ENCODE measurements at regions not wholly inside any gene's neighbourhood (a gene's known extent, or its start where the extent isn't known, plus 50 kb on each side); places are given as distances from the start of the nearest gene placed in this dataset.

- H3K18ac ChIP-seq (ENCODE audit: low read length): no peak overlapping the region
- WGBS (ENCODE audit: extremely low coverage, insufficient coverage, low lambda C conversion rate): no CpG with 5 or more reads among the region's 2 CpGs
- no peak overlapping the region for H3K27ac ChIP-seq (ENCODE audit: low read depth, low read length)
Measured at GRCh38 chr4:179195887-179196286, 1753.7 kb upstream of the AGA start.

GRCh38 chr4:179196511-179196910, 1754.3 kb upstream of the AGA start:
- Histone ChIP-seq H3K18ac (ENCODE audit: low read length) (no peak overlapping the region), H2AK5ac (ENCODE audit: low read length) (no peak overlapping the region), H2BK120ac (ENCODE audit: low read depth, low read length) (no peak overlapping the region), H3K56ac (ENCODE audit: low read length) (no peak overlapping the region), H3K79me1 (ENCODE audit: low read length) (no peaks in the 10 kb centered on the region), H3K79me2 (ENCODE audit: control insufficient read depth, insufficient read depth, low read length) (no peaks in the 10 kb centered on the region), H3K4me2 (ENCODE audit: low read length) (no peak overlapping the region), H3K23ac (ENCODE audit: low read length) (no peak overlapping the region), H3K9ac (ENCODE audit: low read length) (no peak overlapping the region), H3K4me1 (ENCODE audit: control insufficient read depth, low read depth, low read length) (no peaks in the 10 kb centered on the region), H2BK5ac (ENCODE audit: low read length) (no peak overlapping the region), H2BK15ac (replicated peaks; ENCODE audit: low read depth) (no peak overlapping the region), H3K27me3 (ENCODE audit: insufficient read depth, low read length, poor library complexity) (no peaks in the 10 kb centered on the region), H3K4me3 (ENCODE audit: low read length) (no peak overlapping the region), H3K4ac (ENCODE audit: low read depth, low read length) (no peak overlapping the region), H3K27ac (ENCODE audit: low read depth, low read length) (no peak overlapping the region), H4K8ac (ENCODE audit: low read depth, low read length) (no peak overlapping the region), H3K36me3 (ENCODE audit: control insufficient read depth, insufficient read depth, low read length) (no peaks in the 10 kb centered on the region), H4K5ac (ENCODE audit: low read length) (no peak overlapping the region)
- no CpG with 5 or more reads among the region's 4 CpGs for WGBS (ENCODE audit: extremely low coverage, insufficient coverage, low lambda C conversion rate)
- peak; percentile 70 for DNase-seq

More at GRCh38 chr4:179195887-179196286, 1753.7 kb upstream of the AGA start:
- Histone ChIP-seq H4K8ac (ENCODE audit: low read depth, low read length) (no peak overlapping the region), H3K4me2 (ENCODE audit: low read length) (no peak overlapping the region), H3K4ac (ENCODE audit: low read depth, low read length) (no peak overlapping the region), H2AK5ac (ENCODE audit: low read length) (no peak overlapping the region), H3K4me1 (ENCODE audit: control insufficient read depth, low read depth, low read length) (no peaks in the 10 kb centered on the region), H3K56ac (ENCODE audit: low read length) (no peak overlapping the region), H4K5ac (ENCODE audit: low read length) (no peak overlapping the region), H3K23ac (ENCODE audit: low read length) (no peak overlapping the region), H2BK5ac (ENCODE audit: low read length) (no peak overlapping the region), H3K27me3 (ENCODE audit: insufficient read depth, low read length, poor library complexity) (no peaks in the 10 kb centered on the region), H2BK15ac (replicated peaks; ENCODE audit: low read depth) (no peak overlapping the region), H2BK120ac (ENCODE audit: low read depth, low read length) (no peak overlapping the region), H3K9ac (ENCODE audit: low read length) (no peak overlapping the region), H3K4me3 (ENCODE audit: low read length) (no peak overlapping the region), H3K79me1 (ENCODE audit: low read length) (no peaks in the 10 kb centered on the region), H3K36me3 (ENCODE audit: control insufficient read depth, insufficient read depth, low read length) (no peaks in the 10 kb centered on the region), H3K79me2 (ENCODE audit: control insufficient read depth, insufficient read depth, low read length) (no peaks in the 10 kb centered on the region)
- DNase-seq: no peak

GRCh38 chr4:179200681-179201080, 1758.4 kb upstream of the AGA start:
- Histone ChIP-seq H3K79me1 (ENCODE audit: low read length) (no peaks in the 10 kb centered on the region), H4K8ac (ENCODE audit: low read depth, low read length) (no peak overlapping the region), H4K5ac (ENCODE audit: low read length) (no peak overlapping the region), H3K27me3 (ENCODE audit: insufficient read depth, low read length, poor library complexity) (no peaks in the 10 kb centered on the region), H3K27ac (ENCODE audit: low read depth, low read length) (no peak overlapping the region), H3K79me2 (ENCODE audit: control insufficient read depth, insufficient read depth, low read length) (no peaks in the 10 kb centered on the region), H3K9ac (ENCODE audit: low read length) (no peak overlapping the region), H3K23ac (ENCODE audit: low read length) (no peak overlapping the region), H3K36me3 (ENCODE audit: control insufficient read depth, insufficient read depth, low read length) (no peaks in the 10 kb centered on the region), H3K4ac (ENCODE audit: low read depth, low read length) (no peak overlapping the region), H3K4me2 (ENCODE audit: low read length) (no peak overlapping the region), H2BK15ac (replicated peaks; ENCODE audit: low read depth) (no peak overlapping the region), H3K56ac (ENCODE audit: low read length) (no peak overlapping the region), H3K18ac (ENCODE audit: low read length) (peak overlapping the region; percentile 80), H2BK120ac (ENCODE audit: low read depth, low read length) (no peak overlapping the region), H3K4me1 (ENCODE audit: control insufficient read depth, low read depth, low read length) (no peaks in the 10 kb centered on the region), H2BK5ac (ENCODE audit: low read length) (no peak overlapping the region), H3K4me3 (ENCODE audit: low read length) (no peak overlapping the region), H2AK5ac (ENCODE audit: low read length) (no peak overlapping the region)
- DNase-seq: no peak
- WGBS (ENCODE audit: extremely low coverage, insufficient coverage, low lambda C conversion rate): no CpG with 5 or more reads among the region's 7 CpGs

- no peak for DNase-seq
- WGBS (ENCODE audit: extremely low coverage, insufficient coverage, low lambda C conversion rate): no CpG with 5 or more reads among the region's 5 CpGs
Measured at GRCh38 chr4:179225594-179225993, 1783.4 kb upstream of the AGA start.

DNA sequence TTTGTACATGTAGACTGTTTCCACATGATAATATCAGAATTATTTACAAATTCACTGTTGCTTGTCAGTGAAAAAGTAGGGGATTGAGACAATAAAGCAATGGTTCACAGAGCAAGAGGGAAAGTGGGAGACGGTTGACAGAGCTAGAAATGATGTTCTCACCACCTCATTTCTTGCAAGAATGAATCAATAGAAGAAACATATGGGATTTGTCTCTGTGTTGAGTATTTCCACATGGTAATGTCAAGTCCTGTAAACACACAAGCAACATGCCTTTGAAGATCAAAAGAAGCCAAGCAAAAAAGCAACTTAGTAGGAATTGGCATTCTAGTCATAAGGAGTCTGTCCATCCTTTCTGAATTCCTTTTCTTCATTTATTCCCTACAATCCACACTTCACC, 1806.6 kb upstream of the AGA start:
- Histone ChIP-seq H2BK120ac (ENCODE audit: low read depth, low read length) (no peak overlapping the region), H4K8ac (ENCODE audit: low read depth, low read length) (no peak overlapping the region), H3K4ac (ENCODE audit: low read depth, low read length) (no peak overlapping the region), H3K23ac (ENCODE audit: low read length) (no peak overlapping the region), H3K18ac (ENCODE audit: low read length) (no peak overlapping the region), H2BK5ac (ENCODE audit: low read length) (no peak overlapping the region), H3K79me1 (ENCODE audit: low read length) (no peaks in the 10 kb centered on the region), H3K36me3 (ENCODE audit: control insufficient read depth, insufficient read depth, low read length) (no peaks in the 10 kb centered on the region), H3K9ac (ENCODE audit: low read length) (no peak overlapping the region), H3K27me3 (ENCODE audit: insufficient read depth, low read length, poor library complexity) (no peaks in the 10 kb centered on the region), H3K4me2 (ENCODE audit: low read length) (no peak overlapping the region), H4K5ac (ENCODE audit: low read length) (no peak overlapping the region), H3K4me1 (ENCODE audit: control insufficient read depth, low read depth, low read length) (no peaks in the 10 kb centered on the region), H3K79me2 (ENCODE audit: control insufficient read depth, insufficient read depth, low read length) (no peaks in the 10 kb centered on the region), H3K27ac (ENCODE audit: low read depth, low read length) (no peak overlapping the region), H2AK5ac (ENCODE audit: low read length) (no peak overlapping the region), H3K56ac (ENCODE audit: low read length) (no peak overlapping the region), H3K4me3 (ENCODE audit: low read length) (no peak overlapping the region), H2BK15ac (replicated peaks; ENCODE audit: low read depth) (no peak overlapping the region)
- WGBS (ENCODE audit: extremely low coverage, insufficient coverage, low lambda C conversion rate): no CpG with 5 or more reads among the region's 1 CpG
- DNase-seq: no peak

More at GRCh38 chr4:179225594-179225993, 1783.4 kb upstream of the AGA start:
- no peak overlapping the region for H2BK5ac ChIP-seq (ENCODE audit: low read length)
- H3K23ac ChIP-seq (ENCODE audit: low read length): no peak overlapping the region
- no peak overlapping the region for H2BK120ac ChIP-seq (ENCODE audit: low read depth, low read length)
- H2BK15ac ChIP-seq (replicated peaks; ENCODE audit: low read depth): no peak overlapping the region
- no peaks in the 10 kb centered on the region for H3K4me1 ChIP-seq (ENCODE audit: control insufficient read depth, low read depth, low read length)
- no peak overlapping the region for H3K18ac ChIP-seq (ENCODE audit: low read length)
- H4K8ac ChIP-seq (ENCODE audit: low read depth, low read length): no peak overlapping the region
- no peak overlapping the region for H3K9ac ChIP-seq (ENCODE audit: low read length)
- no peak overlapping the region for H2AK5ac ChIP-seq (ENCODE audit: low read length)
- H3K79me2 ChIP-seq (ENCODE audit: control insufficient read depth, insufficient read depth, low read length): no peaks in the 10 kb centered on the region
- H3K4me3 ChIP-seq (ENCODE audit: low read length): no peak overlapping the region
- no peak overlapping the region for H3K4ac ChIP-seq (ENCODE audit: low read depth, low read length)
- H3K79me1 ChIP-seq (ENCODE audit: low read length): no peaks in the 10 kb centered on the region
- no peak overlapping the region for H3K4me2 ChIP-seq (ENCODE audit: low read length)
- no peak overlapping the region for H4K5ac ChIP-seq (ENCODE audit: low read length)
- no peaks in the 10 kb centered on the region for H3K27me3 ChIP-seq (ENCODE audit: insufficient read depth, low read length, poor library complexity)
- no peak overlapping the region for H3K27ac ChIP-seq (ENCODE audit: low read depth, low read length)
- H3K36me3 ChIP-seq (ENCODE audit: control insufficient read depth, insufficient read depth, low read length): no peaks in the 10 kb centered on the region
- no peak overlapping the region for H3K56ac ChIP-seq (ENCODE audit: low read length)

DNA sequence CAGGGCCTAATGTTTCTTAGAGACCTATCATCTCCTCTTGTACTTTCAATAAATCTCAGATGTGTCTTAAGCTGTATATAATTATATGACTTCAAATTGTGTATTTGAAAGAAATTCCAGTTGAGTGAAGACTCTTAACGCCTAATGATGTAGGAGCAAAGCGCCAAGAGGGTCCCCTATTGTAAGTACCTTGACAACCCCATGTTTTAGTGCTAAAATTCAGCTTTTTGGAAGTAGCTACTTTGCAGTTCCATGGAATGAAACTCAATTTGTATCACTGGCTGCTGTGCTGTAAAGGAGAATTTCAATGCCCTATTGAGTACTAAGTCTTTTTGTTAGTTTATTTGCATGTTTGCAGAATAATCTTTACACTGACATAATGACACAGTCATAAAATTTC, 1826.6 kb upstream of the AGA start:
- Histone ChIP-seq H3K9ac (ENCODE audit: low read length) (no peak overlapping the region), H3K18ac (ENCODE audit: low read length) (no peak overlapping the region), H3K79me2 (ENCODE audit: control insufficient read depth, insufficient read depth, low read length) (no peaks in the 10 kb centered on the region), H3K79me1 (ENCODE audit: low read length) (no peaks in the 10 kb centered on the region), H4K8ac (ENCODE audit: low read depth, low read length) (no peak overlapping the region), H3K4me3 (ENCODE audit: low read length) (no peak overlapping the region), H2AK5ac (ENCODE audit: low read length) (no peak overlapping the region), H3K36me3 (ENCODE audit: control insufficient read depth, insufficient read depth, low read length) (no peaks in the 10 kb centered on the region), H3K56ac (ENCODE audit: low read length) (no peak overlapping the region), H2BK15ac (replicated peaks; ENCODE audit: low read depth) (no peak overlapping the region), H4K5ac (ENCODE audit: low read length) (no peak overlapping the region), H2BK120ac (ENCODE audit: low read depth, low read length) (no peak overlapping the region), H3K4me2 (ENCODE audit: low read length) (no peak overlapping the region), H3K27me3 (ENCODE audit: insufficient read depth, low read length, poor library complexity) (no peaks in the 10 kb centered on the region), H3K27ac (ENCODE audit: low read depth, low read length) (no peak overlapping the region), H3K4ac (ENCODE audit: low read depth, low read length) (no peak overlapping the region), H3K23ac (ENCODE audit: low read length) (no peak overlapping the region), H3K4me1 (ENCODE audit: control insufficient read depth, low read depth, low read length) (no peaks in the 10 kb centered on the region), H2BK5ac (ENCODE audit: low read length) (no peak overlapping the region)
- DNase-seq: no peak
- WGBS (ENCODE audit: extremely low coverage, insufficient coverage, low lambda C conversion rate): no CpG with 5 or more reads among the region's 2 CpGs

All from mesendoderm (in vitro differentiated cells).